ENCODE measurements at regions not wholly inside any gene's neighbourhood (a gene's known extent, or its start where the extent isn't known, plus 50 kb on each side); places are given as distances from the start of the nearest gene placed in this dataset.

GRCh38 chr1:113247355-113247754, 143.0 kb upstream of the MAGI3 start:
- TF ChIP-seq CTCF (IDR thresholded peaks at IDR 0.05; ENCODE audit: insufficient read depth, missing control alignments), result no peak
- DNase-seq (ENCODE audit: insufficient read length, low spot score), result no peak
- FAIRE-seq, result no peak

DNA sequence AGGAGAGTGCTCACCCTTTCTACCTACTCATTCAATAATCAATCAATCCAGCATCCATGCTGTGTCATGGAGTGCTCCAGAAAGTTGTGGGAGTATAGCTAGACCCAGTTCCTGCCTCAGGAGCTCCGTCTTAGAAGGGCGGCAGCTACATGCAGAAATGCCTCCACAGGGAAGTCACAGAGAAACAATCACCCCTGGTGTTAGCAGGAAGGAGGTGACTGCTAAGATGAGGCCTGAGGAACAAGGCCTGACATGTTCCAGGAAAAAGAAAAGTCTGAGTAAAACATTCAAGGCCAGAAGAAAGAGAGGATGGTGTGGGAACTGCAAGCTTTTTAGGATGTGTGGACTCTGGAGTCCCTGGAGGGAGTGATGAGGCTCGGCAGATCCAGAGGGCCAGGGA, 142.5 kb upstream of the MAGI3 start:
- no peak for TF ChIP-seq CTCF (IDR thresholded peaks at IDR 0.05; ENCODE audit: insufficient read depth, missing control alignments)
- no peak for DNase-seq (ENCODE audit: insufficient read length, low spot score)
- FAIRE-seq, result no peak

DNA sequence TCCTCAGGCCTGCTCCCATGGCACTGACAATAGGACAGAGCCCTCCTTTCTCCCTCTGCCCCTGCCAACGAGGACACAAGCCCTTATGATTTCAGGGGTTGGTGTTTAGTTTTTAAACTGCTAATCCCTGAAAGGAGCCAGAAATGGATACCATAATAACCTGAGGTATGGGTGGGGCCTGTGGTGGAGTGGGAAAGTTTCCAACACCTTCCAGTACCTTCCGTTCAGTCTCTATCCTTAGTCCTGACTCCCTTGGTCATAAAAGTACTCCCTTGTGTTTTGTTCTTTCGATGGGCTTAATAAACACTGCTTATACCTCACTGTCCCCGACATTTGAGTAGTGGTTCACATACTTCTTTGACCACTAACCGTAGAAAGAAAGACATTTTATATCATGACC, 141.8 kb upstream of the MAGI3 start:
- DNase-seq (ENCODE audit: insufficient read length, low spot score), result no peak
- no peak for FAIRE-seq
- TF ChIP-seq CTCF (IDR thresholded peaks at IDR 0.05; ENCODE audit: insufficient read depth, missing control alignments), result no peak

GRCh38 chr1:113250161-113250560, 140.2 kb upstream of the MAGI3 start:
- no peak for DNase-seq (ENCODE audit: insufficient read length, low spot score)
- no peak for FAIRE-seq
- TF ChIP-seq CTCF (IDR thresholded peaks at IDR 0.05; ENCODE audit: insufficient read depth, missing control alignments), result no peak

- no peak for DNase-seq (ENCODE audit: insufficient read length, low spot score)
- FAIRE-seq, result no peak
These were observed 138.1 kb upstream of the MAGI3 start for GRCh38 chr1:113252166-113252565.

DNA sequence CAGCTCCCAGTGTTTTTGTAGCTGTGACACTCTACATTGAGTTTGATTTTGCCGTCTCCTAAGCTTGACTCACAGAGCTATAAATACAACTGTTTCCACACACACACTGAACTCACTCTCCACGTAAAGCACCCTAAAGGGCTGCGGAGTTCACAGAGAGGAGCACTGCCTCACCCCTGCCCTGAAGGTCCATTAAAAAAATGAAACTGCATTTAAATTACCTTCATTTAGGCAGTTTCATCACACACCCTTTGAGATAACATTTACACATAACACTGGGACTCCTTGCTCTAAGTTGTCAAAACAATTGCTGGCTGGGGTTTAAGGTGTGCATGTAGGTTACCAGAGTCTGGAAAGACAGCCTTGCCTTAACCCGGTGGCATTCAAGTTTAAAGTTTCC, 137.1 kb upstream of the MAGI3 start:
- no peak for FAIRE-seq
- no peak for TF ChIP-seq CTCF (IDR thresholded peaks at IDR 0.05; ENCODE audit: insufficient read depth, missing control alignments)
- DNase-seq (ENCODE audit: insufficient read length, low spot score), result no peak

More at GRCh38 chr1:113252166-113252565, 138.1 kb upstream of the MAGI3 start:
- TF ChIP-seq CTCF (IDR thresholded peaks at IDR 0.05; ENCODE audit: insufficient read depth, missing control alignments), result no peak

- FAIRE-seq (no peak), DNase-seq (ENCODE audit: insufficient read length, low spot score) (no peak)
- no peak for TF ChIP-seq CTCF (IDR thresholded peaks at IDR 0.05; ENCODE audit: insufficient read depth, missing control alignments)
These were observed 136.7 kb upstream of the MAGI3 start for GRCh38 chr1:113253590-113253989.
